K562 (cell line): ENCODE measurements at regions not wholly inside any gene's neighbourhood (a gene's known extent, or its start where the extent isn't known, plus 50 kb on each side); places are given as distances from the start of the nearest gene placed in this dataset.

Source experiments
- ATAC-seq: fragments of 200-7000 bp; cut with Tn5 transposase; 3 replicates; pipeline ENCODE4 v1.9.1; 2020; ENCODE audit warnings: moderate library complexity
- BruUV-seq: library from RNA; stranded (reverse); fragments of 400-500 nt; replicated peaks from 2 replicates; lab custom pipeline; 2021; lab: Mats Ljungman, UMichigan
- CTCF ChIA-PET: fragments of 300-600 bp; formaldehyde crosslinking; extraction: SDS; loops from one replicate; lab custom pipeline; 2021; ENCODE audit warnings: low intra/inter-chr PET ratio; lab: Yijun Ruan, JAX
- POLR2A ChIA-PET: fragments of 300-600, 350-650 bp; sonication (Branson Sonifier 250); formaldehyde crosslinking; extraction: SDS; loops from one replicate; lab custom pipeline; 2021; ENCODE audit warnings: antibody characterized with exemption, inconsistent platforms; lab: Yijun Ruan, JAX
- DNase-seq, 4 experiments: peaks; one replicate each; pipeline versions ENCODE4 v3.0.0 to v3.0.0-alpha.2; 2011 to 2018; ENCODE audit warnings: low spot score in 3 of 4, mixed read lengths in 3 of 4; ENCODE audit errors: extremely low read depth in 1 of 4
- FAIRE-seq: peaks from 2 replicates; lab custom pipeline; 2011; peaks lifted over from hg19 to GRCh38; lab: Jason Lieb, UNC
- H2AFZ ChIP-seq: 2 replicates; pipeline ENCODE4 v1.6.0; 2011; ENCODE audit warnings: low read depth, low read length, control low read depth, inconsistent platforms
- H3K27ac ChIP-seq: fragments of 200-600 bp; 3 replicates; pipeline ENCODE4 v1.8.0; 2011; ENCODE audit warnings: low read depth, mild to moderate bottlenecking, control low read depth, inconsistent platforms, low read length, moderate library complexity, mixed read lengths; ENCODE audit errors: extremely low read depth
- H3K27me3 ChIP-seq, 2 experiments: fragments of 300-600 bp in 1 of 2; 2 replicates in 1 of 2; 3 replicates in 1 of 2; pipeline versions ENCODE4 v1.6.0 to v1.8.0; 2011; ENCODE audit warnings: inconsistent platforms in 2 of 2, low read length in 2 of 2, mild to moderate bottlenecking in 1 of 2, mixed read lengths in 1 of 2, moderate library complexity in 1 of 2; ENCODE audit not compliant: control insufficient read depth in 2 of 2, insufficient read depth in 2 of 2
- H3K36me3 ChIP-seq: fragments of 300-600 bp; 3 replicates; pipeline ENCODE4 v1.8.0; 2011; ENCODE audit warnings: mild to moderate bottlenecking, low read length, inconsistent platforms; ENCODE audit not compliant: control insufficient read depth, insufficient read depth
- H3K4me1 ChIP-seq, 2 experiments: fragments of 200-600 bp in 1 of 2; replicated peaks in 1 of 2; 2 replicates in 1 of 2; 3 replicates in 1 of 2; pipeline versions ENCODE4 v1.5.1 to v1.8.0; 2011; ENCODE audit warnings: inconsistent platforms in 2 of 2, low read length in 2 of 2, mild to moderate bottlenecking in 1 of 2, mixed read lengths in 1 of 2, moderate library complexity in 1 of 2; ENCODE audit not compliant: control insufficient read depth in 2 of 2, insufficient read depth in 2 of 2
- H3K4me2 ChIP-seq: 2 replicates; pipeline ENCODE4 v1.6.1; 2011; ENCODE audit warnings: low read length, control low read depth, inconsistent platforms, mixed read lengths; ENCODE audit not compliant: insufficient read depth
- H3K4me3 ChIP-seq: fragments of 200-600 bp; sonication (generic), shearing (Covaris generic); 2 replicates; pipeline ENCODE4 v1.5.1; 2016; ENCODE audit warnings: control low read depth, inconsistent platforms
- H3K79me2 ChIP-seq: fragments of 200-600 bp; 3 replicates; pipeline ENCODE4 v1.8.0; 2011; ENCODE audit warnings: low read length, inconsistent platforms; ENCODE audit not compliant: control insufficient read depth, insufficient read depth
- H3K9ac ChIP-seq, 2 experiments: 2 replicates each; pipeline versions ENCODE4 v1.6.0 to v1.6.1; 2011; ENCODE audit warnings: low read depth in 2 of 2, low read length in 2 of 2, control low read depth in 1 of 2, inconsistent platforms in 1 of 2, mild to moderate bottlenecking in 1 of 2, mixed read lengths in 1 of 2; ENCODE audit not compliant: insufficient read depth in 1 of 2
- H3K9me1 ChIP-seq: one replicate; pipeline ENCODE4 v1.6.0; 2011; ENCODE audit warnings: inconsistent platforms, mild to moderate bottlenecking, low read length, moderate library complexity; ENCODE audit not compliant: control insufficient read depth, insufficient read depth
- H3K9me3 ChIP-seq: replicated peaks from 2 replicates; pipeline ENCODE4 v1.5.1; 2011; ENCODE audit warnings: low read depth, low read length, inconsistent platforms; ENCODE audit not compliant: control insufficient read depth, insufficient read depth
- H4K20me1 ChIP-seq: replicated peaks from 2 replicates; pipeline ENCODE4 v1.6.1; 2011; ENCODE audit warnings: low read length, inconsistent platforms, mixed read lengths; ENCODE audit not compliant: control insufficient read depth, insufficient read depth
- DMBX1 ChIP-seq: fragments of 250-450 bp; sonication (Bioruptor Pico); IDR thresholded peaks from 2 replicates; pipeline ENCODE4 v1.8.0; 2022; ENCODE audit warnings: inconsistent platforms, mild to moderate bottlenecking, moderate library complexity, borderline replicate concordance
- ETS2 ChIP-seq: IDR thresholded peaks from 2 replicates; pipeline ENCODE4 v1.6.1; 2016; ENCODE audit warnings: borderline replicate concordance, missing genetic modification characterization, mild to moderate bottlenecking, moderate library complexity, missing compliant biosample characterization; ENCODE audit not compliant: poor library complexity, severe bottlenecking
- GTF2F1 ChIP-seq: IDR thresholded peaks from 2 replicates; pipeline ENCODE4 v1.6.1; 2011; ENCODE audit warnings: low read depth, low read length, improper control_type of control experiment
- HMGN3 ChIP-seq: IDR thresholded peaks from 2 replicates; pipeline ENCODE4 v1.6.1; 2011; ENCODE audit warnings: borderline replicate concordance, low read depth, mild to moderate bottlenecking, mixed read lengths, low read length; ENCODE audit not compliant: insufficient read length; ENCODE audit errors: extremely low read depth
- LARP7 ChIP-seq: fragments of 450-650 bp; IDR thresholded peaks from 2 replicates; pipeline ENCODE4 v1.6.1; 2016
- MEIS2 ChIP-seq: fragments of 450-650 bp; IDR thresholded peaks from 2 replicates; pipeline ENCODE4 v1.6.1; 2014; ENCODE audit warnings: mild to moderate bottlenecking; ENCODE audit not compliant: partially characterized antibody
- NR4A1 ChIP-seq, 2 experiments: fragments of 250-450 bp in 1 of 2; fragments of 450-650 bp in 1 of 2; sonication (Bioruptor Pico) in 1 of 2; IDR thresholded peaks; 2 replicates each; pipeline versions ENCODE4 v1.4.0 to v1.6.1; 2016 to 2020; ENCODE audit warnings: mild to moderate bottlenecking in 2 of 2, missing compliant biosample characterization in 1 of 2, missing genetic modification characterization in 1 of 2, moderate library complexity in 1 of 2
- POLR3G ChIP-seq: IDR thresholded peaks from 2 replicates; pipeline ENCODE4 v1.6.1; 2011; ENCODE audit not compliant: insufficient read length, insufficient replicate concordance; ENCODE audit errors: extremely low read depth
- ZBTB7A ChIP-seq: IDR thresholded peaks from 2 replicates; pipeline ENCODE4 v1.6.1; 2011; ENCODE audit warnings: low read depth, mild to moderate bottlenecking, low read length, moderate library complexity, borderline replicate concordance; ENCODE audit not compliant: control insufficient read depth
- ZNF12 ChIP-seq: sonication (generic); formaldehyde crosslinking; IDR thresholded peaks from 2 replicates; pipeline ENCODE4 v1.4.0; 2020; ENCODE audit warnings: mild to moderate bottlenecking, missing genetic modification reagents
- ZNF436 ChIP-seq: fragments of 250-450, 450-650 bp; sonication (Bioruptor Pico); formaldehyde crosslinking; IDR thresholded peaks from 2 replicates; pipeline ENCODE4 v1.7.0; 2020; ENCODE audit warnings: mild to moderate bottlenecking
- ZNF780A ChIP-seq: fragments of 250-450 bp; sonication (Bioruptor Pico); IDR thresholded peaks from 2 replicates; pipeline ENCODE4 v1.5.0; 2021; ENCODE audit warnings: mild to moderate bottlenecking
- WGBS: fragments of 100-300 bp; shearing (Covaris generic); methylation state at CpG from one replicate; pipeline ENCODE4 v1.1.6; 2016; ENCODE audit warnings: low coverage, mixed read lengths; ENCODE audit not compliant: insufficient coverage; ENCODE audit errors: missing lambda C conversion rate; 5-methylcytosine and 5-hydroxymethylcytosine counted together
- in situ Hi-C: fragments of 300-500 bp; cut with MboI; formaldehyde crosslinking; loops from 4 replicates; pipeline ENCODE4 v1.15.0; 2018; ENCODE audit warnings: inconsistent platforms, mixed read lengths
- intact Hi-C: fragments of 100-400 bp; cut with micrococcal nuclease; formaldehyde crosslinking; loops from 2 replicates; pipeline ENCODE4 v1.14.2; 2022
- TF ChIP-seq, protein P1 (sequence below): fragments of 150-350 bp; IDR thresholded peaks from 2 replicates; pipeline ENCODE4 v1.6.1; 2014; ENCODE audit warnings: low read depth, mild to moderate bottlenecking, low read length, borderline replicate concordance
- TF ChIP-seq, protein P2 (sequence below): fragments of 450-650 bp; formaldehyde crosslinking; IDR thresholded peaks from 2 replicates; pipeline ENCODE4 v1.4.0; 2022; ENCODE audit warnings: mild to moderate bottlenecking, moderate library complexity
- TF ChIP-seq, protein P3 (sequence below): sonication (generic); formaldehyde crosslinking; IDR thresholded peaks from 2 replicates; pipeline ENCODE4 v1.8.0; 2022; ENCODE audit warnings: mild to moderate bottlenecking, missing genetic modification reagents

DNA sequence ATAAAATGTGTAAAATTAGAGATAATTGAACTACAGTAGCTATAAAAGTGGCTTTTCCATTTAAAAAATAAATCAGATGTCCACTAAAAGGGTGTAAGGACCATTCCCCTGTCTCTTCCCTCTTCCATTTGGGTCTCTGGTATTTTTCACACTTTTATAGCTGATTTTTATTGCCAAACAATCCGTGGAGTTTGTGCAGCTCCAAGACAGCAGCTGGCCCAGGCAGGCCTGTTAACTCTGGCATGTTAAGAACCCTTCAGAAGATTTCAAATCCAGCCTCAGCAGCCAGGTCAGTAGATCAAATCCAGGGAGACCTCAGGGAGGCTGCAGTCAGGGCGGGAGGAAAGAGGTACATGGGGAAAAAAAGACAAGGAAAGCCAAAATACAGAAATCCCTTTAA is 827.1 kb upstream of the FANCL start:
- H3K27ac ChIP-seq = no peak overlapping the region
- no peaks in the 10 kb centered on the region for H3K36me3 ChIP-seq
- no peaks in the 10 kb centered on the region for H3K79me2 ChIP-seq
- POLR2A ChIA-PET = no interaction called here
- no peaks in the 10 kb centered on the region for H3K9me3 ChIP-seq
- FAIRE-seq (no peak), ATAC-seq (no peak), DNase-seq (no peak)
- H4K20me1 ChIP-seq = no peaks in the 10 kb centered on the region
- intact Hi-C loops = no loop called here
- H3K4me1 ChIP-seq = peaks cover 0 to 6% of the 10 kb centered on the region in 2 experiments; a peak in 2 of 5 replicates
- CTCF ChIA-PET = no interaction called here
- no TSS peak for BruUV-seq
- 0% methylated on average over 1 of the region's 2 CpGs for WGBS
- in situ Hi-C loops = no loop called here
- H3K9me1 ChIP-seq = no peaks in the 10 kb centered on the region
- H3K4me2 ChIP-seq = no peak overlapping the region
- peaks cover 0 to 5% of the 10 kb centered on the region in 2 experiments; a peak in 1 of 5 replicates for H3K27me3 ChIP-seq
- no peak overlapping the region for H3K9ac ChIP-seq
- H2AFZ ChIP-seq = no peak overlapping the region
- H3K4me3 ChIP-seq = no peak overlapping the region
- no peak for TF ChIP-seq ZNF780A (CRISPR knock-in tag)
- TF ChIP-seq, protein P1, sequence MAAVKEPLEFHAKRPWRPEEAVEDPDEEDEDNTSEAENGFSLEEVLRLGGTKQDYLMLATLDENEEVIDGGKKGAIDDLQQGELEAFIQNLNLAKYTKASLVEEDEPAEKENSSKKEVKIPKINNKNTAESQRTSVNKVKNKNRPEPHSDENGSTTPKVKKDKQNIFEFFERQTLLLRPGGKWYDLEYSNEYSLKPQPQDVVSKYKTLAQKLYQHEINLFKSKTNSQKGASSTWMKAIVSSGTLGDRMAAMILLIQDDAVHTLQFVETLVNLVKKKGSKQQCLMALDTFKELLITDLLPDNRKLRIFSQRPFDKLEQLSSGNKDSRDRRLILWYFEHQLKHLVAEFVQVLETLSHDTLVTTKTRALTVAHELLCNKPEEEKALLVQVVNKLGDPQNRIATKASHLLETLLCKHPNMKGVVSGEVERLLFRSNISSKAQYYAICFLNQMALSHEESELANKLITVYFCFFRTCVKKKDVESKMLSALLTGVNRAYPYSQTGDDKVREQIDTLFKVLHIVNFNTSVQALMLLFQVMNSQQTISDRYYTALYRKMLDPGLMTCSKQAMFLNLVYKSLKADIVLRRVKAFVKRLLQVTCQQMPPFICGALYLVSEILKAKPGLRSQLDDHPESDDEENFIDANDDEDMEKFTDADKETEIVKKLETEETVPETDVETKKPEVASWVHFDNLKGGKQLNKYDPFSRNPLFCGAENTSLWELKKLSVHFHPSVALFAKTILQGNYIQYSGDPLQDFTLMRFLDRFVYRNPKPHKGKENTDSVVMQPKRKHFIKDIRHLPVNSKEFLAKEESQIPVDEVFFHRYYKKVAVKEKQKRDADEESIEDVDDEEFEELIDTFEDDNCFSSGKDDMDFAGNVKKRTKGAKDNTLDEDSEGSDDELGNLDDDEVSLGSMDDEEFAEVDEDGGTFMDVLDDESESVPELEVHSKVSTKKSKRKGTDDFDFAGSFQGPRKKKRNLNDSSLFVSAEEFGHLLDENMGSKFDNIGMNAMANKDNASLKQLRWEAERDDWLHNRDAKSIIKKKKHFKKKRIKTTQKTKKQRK = no peak
- TF ChIP-seq DMBX1 (CRISPR knock-in tag) = no peak
- TF ChIP-seq ZNF12 (CRISPR knock-in tag) = no peak
- TF ChIP-seq HMGN3 = no peak
- TF ChIP-seq ZNF436 (CRISPR knock-in tag) = no peak
- TF ChIP-seq POLR3G = no peak
- no peak for TF ChIP-seq GTF2F1
- no peak for TF ChIP-seq LARP7
- no peak for TF ChIP-seq ZBTB7A
- TF ChIP-seq NR4A1 (CRISPR knock-in tag; IDR thresholded peaks at IDR 0.05) = no peak
- TF ChIP-seq NR4A1 (tag; IDR thresholded peaks at IDR 0.05) = no peak
- TF ChIP-seq, protein P2, sequence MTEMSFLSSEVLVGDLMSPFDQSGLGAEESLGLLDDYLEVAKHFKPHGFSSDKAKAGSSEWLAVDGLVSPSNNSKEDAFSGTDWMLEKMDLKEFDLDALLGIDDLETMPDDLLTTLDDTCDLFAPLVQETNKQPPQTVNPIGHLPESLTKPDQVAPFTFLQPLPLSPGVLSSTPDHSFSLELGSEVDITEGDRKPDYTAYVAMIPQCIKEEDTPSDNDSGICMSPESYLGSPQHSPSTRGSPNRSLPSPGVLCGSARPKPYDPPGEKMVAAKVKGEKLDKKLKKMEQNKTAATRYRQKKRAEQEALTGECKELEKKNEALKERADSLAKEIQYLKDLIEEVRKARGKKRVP (CRISPR knock-in tag) = no peak
- no peak for TF ChIP-seq ETS2 (tag)
- TF ChIP-seq MEIS2 = no peak
- TF ChIP-seq, protein P3, sequence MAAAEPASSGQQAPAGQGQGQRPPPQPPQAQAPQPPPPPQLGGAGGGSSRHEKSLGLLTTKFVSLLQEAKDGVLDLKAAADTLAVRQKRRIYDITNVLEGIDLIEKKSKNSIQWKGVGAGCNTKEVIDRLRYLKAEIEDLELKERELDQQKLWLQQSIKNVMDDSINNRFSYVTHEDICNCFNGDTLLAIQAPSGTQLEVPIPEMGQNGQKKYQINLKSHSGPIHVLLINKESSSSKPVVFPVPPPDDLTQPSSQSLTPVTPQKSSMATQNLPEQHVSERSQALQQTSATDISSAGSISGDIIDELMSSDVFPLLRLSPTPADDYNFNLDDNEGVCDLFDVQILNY (CRISPR knock-in tag) = no peak
